HCT116 (cell line): ENCODE measurements at regions not wholly inside any gene's neighbourhood (a gene's known extent, or its start where the extent isn't known, plus 50 kb on each side); places are given as distances from the start of the nearest gene placed in this dataset.

Source experiments
- ATAC-seq: fragments of 200-7000 bp; cut with Tn5 transposase; 2 replicates; pipeline ENCODE4 v1.9.1; 2020; ENCODE audit warnings: mild to moderate bottlenecking, moderate library complexity
- BruUV-seq: library from RNA; stranded (reverse); fragments of 400-500 nt; replicated peaks from 2 replicates; lab custom pipeline; 2021; lab: Mats Ljungman, UMichigan
- CTCF ChIA-PET: fragments of 300-600 bp; sonication (Branson Sonifier 250); formaldehyde crosslinking; loops from one replicate; lab custom pipeline; 2021; ENCODE audit warnings: antibody characterized with exemption; lab: Charles Lee
- POLR2A ChIA-PET: fragments of 300-600, 350-600 bp; sonication (Branson Sonifier 250); formaldehyde crosslinking; loops from one replicate; lab custom pipeline; 2021; ENCODE audit warnings: antibody characterized with exemption; lab: Charles Lee
- RAD21 ChIA-PET, 2 experiments: fragments of 300-600 bp; sonication (Branson Sonifier 250); formaldehyde crosslinking; loops; one replicate each; lab custom pipeline; 2023; ENCODE audit warnings: low total read pairs in 2 of 2; ENCODE audit not compliant: uncharacterized antibody in 2 of 2, unreplicated experiment in 2 of 2, low non-redundant PET in 1 of 2; lab: Charles Lee
- DNase-seq: peaks from one replicate; pipeline ENCODE4 v3.0.0-alpha.2; 2010; ENCODE audit warnings: low read depth, low spot score
- H2AFZ ChIP-seq: fragments of 200-600 bp; shearing (Covaris generic), sonication (generic); 2 replicates; pipeline ENCODE4 v1.6.1; 2017; ENCODE audit warnings: low read depth, mixed run types, mixed read lengths, antibody characterized with exemption, low read length; ENCODE audit not compliant: poor library complexity, severe bottlenecking
- H3K27ac ChIP-seq: 2 replicates; pipeline ENCODE4 v1.5.1; 2012; ENCODE audit warnings: low read depth, low read length
- H3K27me3 ChIP-seq: fragments of 200-600 bp; sonication (generic); 2 replicates; pipeline ENCODE4 v1.6.1; 2016; ENCODE audit warnings: mixed run types, low read length, mixed read lengths; ENCODE audit not compliant: insufficient read depth
- H3K36me3 ChIP-seq, 2 experiments: fragments of 200-500 bp in 1 of 2; fragments of 200-600 bp in 1 of 2; sonication (Bioruptor generic) in 1 of 2; sonication (generic) in 1 of 2; 2 replicates each; pipeline versions ENCODE4 v1.5.1 to v1.6.1; 2014 to 2016; ENCODE audit warnings: low read length in 2 of 2, inconsistent platforms in 1 of 2, mixed read lengths in 1 of 2, mixed run types in 1 of 2; ENCODE audit not compliant: insufficient read depth in 2 of 2, control insufficient read depth in 1 of 2
- H3K4me1 ChIP-seq, 2 experiments: fragments of 200-600 bp in 1 of 2; sonication (generic) in 1 of 2; 2 replicates each; pipeline versions ENCODE4 v1.5.1 to v1.6.1; 2012 to 2017; ENCODE audit warnings: low read length in 2 of 2, inconsistent platforms in 1 of 2, mild to moderate bottlenecking in 1 of 2, mixed read lengths in 1 of 2, mixed run types in 1 of 2, moderate library complexity in 1 of 2; ENCODE audit not compliant: insufficient read depth in 2 of 2, control insufficient read depth in 1 of 2
- H3K4me2 ChIP-seq: fragments of 200-600 bp; sonication (generic); 2 replicates; pipeline ENCODE4 v1.6.1; 2017; ENCODE audit warnings: mixed run types, low read length, mixed read lengths
- H3K4me3 ChIP-seq, 2 experiments: fragments of 200-600 bp in 1 of 2; sonication (generic) in 1 of 2; replicated peaks in 1 of 2; 2 replicates each; pipeline ENCODE4 v1.5.1; 2011 to 2016; ENCODE audit warnings: low read length in 2 of 2, control low read depth in 1 of 2, low read depth in 1 of 2, mild to moderate bottlenecking in 1 of 2, mixed read lengths in 1 of 2, mixed run types in 1 of 2
- H3K79me2 ChIP-seq: fragments of 200-600 bp; sonication (generic); 2 replicates; pipeline ENCODE4 v1.6.1; 2017; ENCODE audit warnings: mild to moderate bottlenecking, mixed run types, low read length, moderate library complexity, mixed read lengths; ENCODE audit not compliant: insufficient read depth
- H3K9ac ChIP-seq: fragments of 200-600 bp; sonication (generic); 2 replicates; pipeline ENCODE4 v1.6.1; 2016; ENCODE audit warnings: low read length, mixed read lengths
- H3K9me2 ChIP-seq: fragments of 200-600 bp; sonication (generic), shearing (Covaris generic); 2 replicates; pipeline ENCODE4 v1.6.1; 2017; ENCODE audit warnings: mixed run types, mild to moderate bottlenecking, moderate library complexity; ENCODE audit not compliant: insufficient read depth
- H3K9me3 ChIP-seq, 2 experiments: fragments of 200-500 bp in 1 of 2; fragments of 200-600 bp in 1 of 2; sonication (Bioruptor generic) in 1 of 2; sonication (generic) in 1 of 2; 2 replicates each; pipeline ENCODE4 v1.6.1; 2014 to 2017; ENCODE audit warnings: low read length in 2 of 2, mixed read lengths in 2 of 2, inconsistent platforms in 1 of 2, low read depth in 1 of 2, mild to moderate bottlenecking in 1 of 2, mixed run types in 1 of 2, moderate library complexity in 1 of 2; ENCODE audit not compliant: control insufficient read depth in 1 of 2, insufficient read depth in 1 of 2
- H4K20me1 ChIP-seq: fragments of 200-600 bp; sonication (generic), shearing (Covaris generic); 2 replicates; pipeline ENCODE4 v1.6.1; 2017; ENCODE audit warnings: mixed run types, mild to moderate bottlenecking, moderate library complexity; ENCODE audit not compliant: insufficient read depth
- CBX3 ChIP-seq: IDR thresholded peaks from 2 replicates; pipeline ENCODE4 v1.6.1; 2012; ENCODE audit warnings: low read depth
- EZH2 ChIP-seq: fragments of 200-600 bp; sonication (generic); IDR thresholded peaks from 2 replicates; pipeline ENCODE4 v1.6.1; 2017; ENCODE audit warnings: antibody characterized with exemption, mixed run types
- POLR2AphosphoS5 ChIP-seq: IDR thresholded peaks from 2 replicates; pipeline ENCODE4 v1.6.1; 2011; ENCODE audit warnings: mild to moderate bottlenecking, low read depth, low read length, moderate library complexity
- RAD21 ChIP-seq: IDR thresholded peaks from 2 replicates; pipeline ENCODE4 v1.6.1; 2012; ENCODE audit warnings: low read depth, mild to moderate bottlenecking
- SIN3A ChIP-seq: IDR thresholded peaks from 2 replicates; pipeline ENCODE4 v1.6.1; 2012; ENCODE audit warnings: low read depth
- YY1 ChIP-seq: IDR thresholded peaks from 2 replicates; pipeline ENCODE4 v1.6.1; 2011; ENCODE audit warnings: low read length, low read depth, moderate library complexity, mild to moderate bottlenecking; ENCODE audit not compliant: insufficient replicate concordance; ENCODE audit errors: extremely low read depth
- ZFX ChIP-seq: fragments of 450-650 bp; IDR thresholded peaks from 2 replicates; pipeline ENCODE4 v1.6.1; 2017
- intact Hi-C: fragments of 100-400 bp; cut with micrococcal nuclease; formaldehyde crosslinking; loops from 2 replicates; pipeline ENCODE4 v1.10.0; 2022
- TF ChIP-seq, protein P1 (sequence below): IDR thresholded peaks from 2 replicates; pipeline ENCODE4 v1.6.1; 2012

- DNase-seq, result no peak
- no peak for ATAC-seq
- Histone ChIP-seq H3K9me3 (no peaks in the 10 kb centered on the region), H3K4me1 (no peaks in the 10 kb centered on the region), H3K27ac (no peak overlapping the region), H3K36me3 (no peaks in the 10 kb centered on the region), H4K20me1 (no peaks in the 10 kb centered on the region), H2AFZ (no peak overlapping the region), H3K4me2 (no peak overlapping the region), H3K9ac (no peak overlapping the region), H3K4me3 (no peak overlapping the region), H3K27me3 (no peaks in the 10 kb centered on the region), H3K79me2 (no peaks in the 10 kb centered on the region), H3K9me2 (no peaks in the 10 kb centered on the region)
- ChIA-PET CTCF (no interaction called here), RAD21 (no interaction called here), POLR2A (no interaction called here)
- TF ChIP-seq CBX3 (no peak), EZH2 (no peak), SIN3A (no peak), POLR2AphosphoS5 (no peak)
- TF ChIP-seq, protein P1, sequence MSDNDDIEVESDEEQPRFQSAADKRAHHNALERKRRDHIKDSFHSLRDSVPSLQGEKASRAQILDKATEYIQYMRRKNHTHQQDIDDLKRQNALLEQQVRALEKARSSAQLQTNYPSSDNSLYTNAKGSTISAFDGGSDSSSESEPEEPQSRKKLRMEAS, result no peak
- intact Hi-C loops, result no loop called here
- no TSS peak for BruUV-seq
These were observed 95.6 kb upstream of the ZNF608 start for GRCh38 chr5:124841829-124842712.

DNA sequence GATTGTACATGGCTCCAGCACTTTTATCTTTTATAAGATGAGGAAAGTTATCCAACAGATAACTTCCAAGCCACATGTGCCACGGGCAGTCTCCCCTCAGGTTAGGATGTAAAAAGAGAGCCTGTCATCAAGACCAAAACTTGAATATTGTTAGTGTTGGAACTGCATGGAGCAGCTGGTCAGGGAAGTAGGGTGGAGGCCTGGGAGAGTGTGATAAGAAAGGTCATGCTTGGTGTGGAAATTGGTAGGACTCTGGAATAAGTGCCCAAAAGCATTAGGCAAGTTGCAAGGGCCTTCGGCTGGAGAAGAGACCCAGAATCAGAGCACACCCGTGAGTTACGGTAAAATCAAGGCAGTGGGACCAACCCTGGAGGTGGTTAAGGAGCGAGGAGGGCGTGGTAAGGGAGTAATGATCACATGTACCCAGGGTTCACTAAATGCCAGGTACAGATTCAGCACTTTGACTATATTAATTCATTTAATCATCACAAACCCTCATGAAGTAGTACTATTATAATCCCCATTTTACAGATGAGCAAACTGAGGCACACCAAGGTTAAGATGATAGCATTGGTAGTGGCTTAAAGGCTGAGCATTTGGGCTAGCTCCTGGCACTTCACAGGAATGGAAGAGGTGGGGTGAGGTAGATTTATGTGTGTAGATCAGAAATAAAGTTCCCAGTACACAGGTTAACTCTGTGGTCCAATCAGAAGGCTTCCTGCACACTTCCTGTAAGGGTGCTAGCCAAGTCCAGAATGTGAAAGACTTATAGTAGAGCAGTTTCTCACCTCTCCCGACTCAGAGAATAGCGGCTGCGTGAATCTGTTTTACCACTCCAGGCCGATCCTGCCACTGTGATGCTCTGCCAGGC is 96.5 kb upstream of the ZNF608 start:
- no peak overlapping the region for H3K27ac ChIP-seq
- no peaks in the 10 kb centered on the region for H3K9me3 ChIP-seq
- no peak for ATAC-seq

More for the DNA sequence above, 96.5 kb upstream of the ZNF608 start:
- RAD21 ChIA-PET, result no interaction called here
- CTCF ChIA-PET, result no interaction called here
- H2AFZ ChIP-seq, result no peak overlapping the region
- no peaks in the 10 kb centered on the region for H3K9me2 ChIP-seq
- H3K4me3 ChIP-seq, result no peak overlapping the region
- BruUV-seq, result no TSS peak
- H3K79me2 ChIP-seq, result no peaks in the 10 kb centered on the region
- H3K4me2 ChIP-seq, result no peak overlapping the region
- no peak for DNase-seq
- H3K27me3 ChIP-seq, result no peaks in the 10 kb centered on the region
- no peaks in the 10 kb centered on the region for H4K20me1 ChIP-seq
- no peaks in the 10 kb centered on the region for H3K4me1 ChIP-seq
- TF ChIP-seq EZH2 (no peak), SIN3A (no peak), ZFX (no peak), RAD21 (no peak), YY1 (no peak)
- no peaks in the 10 kb centered on the region for H3K36me3 ChIP-seq
- H3K9ac ChIP-seq, result no peak overlapping the region
- POLR2A ChIA-PET, result no interaction called here
- intact Hi-C loops, result no loop called here
